ENCODE measurements at regions not wholly inside any gene's neighbourhood (a gene's known extent, or its start where the extent isn't known, plus 50 kb on each side); places are given as distances from the start of the nearest gene placed in this dataset.

GRCh38 chr5:164824671-164825070 is 1319.3 kb downstream of the MAT2B start:
- DNase-seq (ENCODE audit: low read depth in 3 of 3), result no peak

DNA sequence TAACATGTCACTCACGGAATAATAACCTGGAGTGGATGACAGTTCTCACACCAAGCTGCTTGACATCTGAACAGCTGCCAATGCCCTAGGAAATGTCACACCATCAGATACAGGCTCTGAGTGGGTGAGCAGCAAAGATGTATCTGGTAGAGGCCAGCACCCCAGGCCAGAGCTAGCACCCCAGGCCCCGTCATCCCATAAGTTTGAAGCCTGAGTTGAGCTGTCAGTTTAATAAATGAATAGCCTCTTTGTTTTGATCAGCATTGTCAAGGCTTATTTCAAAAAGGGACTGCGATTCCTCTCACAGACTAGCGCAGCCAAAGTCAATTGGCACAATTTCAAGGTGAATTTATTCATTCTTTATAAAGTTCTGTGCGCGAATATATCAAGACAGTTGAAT is 1327.1 kb downstream of the MAT2B start:
- DNase-seq (ENCODE audit: low read depth in 3 of 3), result no peak

- no peak for DNase-seq (ENCODE audit: low read depth in 3 of 3)
These were observed 1338.9 kb downstream of the MAT2B start for GRCh38 chr5:164844348-164844747.

DNA sequence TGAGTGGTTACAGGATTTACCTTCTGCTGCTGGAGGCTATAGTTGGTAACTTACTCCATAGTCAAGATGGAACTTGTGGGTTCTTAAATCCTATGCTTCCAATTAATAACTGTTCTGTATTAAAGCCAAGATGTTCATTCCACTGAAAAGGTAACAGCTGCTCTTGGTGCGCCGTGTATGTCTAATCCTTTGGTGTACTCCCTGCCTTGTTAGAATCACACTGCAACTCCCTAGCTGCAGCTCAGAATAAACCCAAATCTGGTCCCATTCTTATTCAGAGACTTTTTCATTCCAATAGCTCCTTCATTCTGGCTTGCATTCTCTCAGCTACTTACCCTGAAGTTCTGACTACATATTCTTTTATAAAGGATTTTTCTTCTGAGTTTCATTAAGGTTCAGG is 1355.5 kb downstream of the MAT2B start:
- no peak for DNase-seq (ENCODE audit: low read depth in 3 of 3)

DNA sequence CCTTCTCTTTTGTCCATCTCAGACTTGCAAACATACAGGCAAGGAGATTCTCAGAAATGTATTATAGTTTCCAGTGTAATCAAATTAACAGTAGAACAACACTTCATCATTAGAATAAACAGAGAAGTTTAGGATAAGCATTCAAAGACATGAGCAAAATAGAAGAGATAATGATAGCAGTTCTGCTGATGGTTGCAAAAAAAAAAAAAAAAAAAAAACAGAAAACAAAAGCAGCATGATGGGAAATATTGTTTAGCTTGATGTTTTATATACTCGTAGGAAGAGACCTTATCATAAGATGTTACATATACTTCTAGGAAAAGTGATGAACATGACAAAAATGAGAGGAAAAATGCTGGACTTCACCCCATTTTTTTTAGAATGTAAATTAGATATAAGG is 1356.2 kb downstream of the MAT2B start:
- DNase-seq (ENCODE audit: low read depth in 3 of 3), result no peak

DNA sequence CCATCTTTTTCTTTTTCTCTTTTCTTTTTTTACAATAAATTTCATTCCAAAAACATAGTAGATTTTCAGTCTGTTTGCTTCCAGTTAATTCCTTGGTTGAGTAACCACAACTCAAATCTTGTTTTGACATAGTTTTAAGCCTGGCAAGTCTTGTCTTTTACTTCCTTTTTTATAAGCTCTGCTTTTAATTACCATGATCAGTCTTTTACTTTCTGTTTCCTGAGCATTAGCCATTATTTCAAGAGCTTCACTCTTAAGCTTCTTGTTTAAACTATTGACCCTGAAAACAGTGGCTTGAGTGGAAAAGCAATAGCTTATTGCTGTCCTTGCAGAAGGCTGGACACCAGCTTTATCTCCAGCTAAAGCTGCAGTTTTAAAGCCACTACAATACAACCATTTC is 1363.3 kb downstream of the MAT2B start:
- no peak for DNase-seq (ENCODE audit: low read depth in 3 of 3)

DNA sequence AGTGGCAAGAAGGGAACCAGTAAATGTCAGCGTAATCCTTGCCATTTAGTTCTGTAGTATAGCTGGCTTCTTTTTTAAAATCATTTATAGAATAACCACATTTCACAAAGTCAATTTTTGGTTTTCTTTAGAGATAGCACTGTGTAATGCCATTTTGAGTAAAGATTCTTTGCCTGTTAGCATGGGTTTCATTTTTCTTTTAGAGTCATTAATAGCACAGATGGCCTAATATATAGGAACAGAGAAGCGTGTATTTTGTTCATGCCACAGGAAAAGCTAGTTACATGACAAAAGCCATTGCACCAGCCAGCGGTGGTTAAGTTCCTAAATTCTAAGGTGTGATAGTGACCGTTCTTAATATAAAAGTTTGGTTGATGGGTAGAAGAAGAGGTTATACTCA is 1363.9 kb downstream of the MAT2B start:
- DNase-seq (ENCODE audit: low read depth in 3 of 3), result no peak

GRCh38 chr5:164876793-164877192 is 1371.4 kb downstream of the MAT2B start:
- no peak for DNase-seq (ENCODE audit: low read depth in 3 of 3)

GRCh38 chr5:164881442-164881841 is 1376.0 kb downstream of the MAT2B start:
- no peak for DNase-seq (ENCODE audit: low read depth in 3 of 3)

DNA sequence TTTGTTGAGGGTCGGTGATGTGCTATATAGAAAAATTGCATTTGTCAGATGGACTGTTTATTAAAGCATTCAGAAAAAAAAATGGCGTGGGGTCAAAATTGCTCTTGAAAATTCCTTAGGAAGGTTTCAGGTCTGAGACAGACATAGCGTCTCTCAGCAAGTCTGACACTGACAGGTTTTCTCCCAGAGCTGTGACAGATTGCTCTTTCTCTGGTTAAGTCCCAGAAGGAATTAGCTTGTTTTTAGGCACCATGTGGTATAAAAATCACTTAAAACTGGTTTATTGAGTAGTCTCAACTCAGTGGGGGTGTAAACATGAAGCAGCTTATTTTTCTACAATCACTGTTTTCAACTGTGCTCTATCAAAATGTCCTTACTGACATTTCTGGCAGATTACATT is 1379.8 kb downstream of the MAT2B start:
- no peak for DNase-seq (ENCODE audit: low read depth in 3 of 3)

- DNase-seq (ENCODE audit: low read depth in 3 of 3), result no peak
These were observed 1387.7 kb downstream of the MAT2B start for GRCh38 chr5:164893071-164893470.

DNA sequence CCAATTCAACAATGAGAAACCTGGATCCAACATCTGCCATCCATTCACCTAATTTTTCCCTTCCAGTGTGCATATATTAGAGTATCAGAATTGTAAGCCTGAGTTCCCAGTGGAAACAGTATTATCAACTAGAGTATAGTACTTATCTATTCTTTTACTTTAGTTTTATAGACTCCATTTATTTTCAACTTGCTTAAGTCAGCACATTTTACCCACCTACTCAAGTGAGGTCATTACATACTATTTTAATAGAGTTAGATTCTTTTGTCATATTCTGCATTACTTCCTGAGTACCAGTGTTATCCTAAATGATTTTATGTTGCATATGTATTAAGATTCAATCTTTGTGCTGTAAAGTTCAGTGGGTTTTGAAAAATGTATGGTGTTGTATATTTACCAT is 1393.3 kb downstream of the MAT2B start:
- no peak for DNase-seq (ENCODE audit: low read depth in 3 of 3)

- DNase-seq (ENCODE audit: low read depth in 3 of 3), result no peak
These were observed 1404.3 kb downstream of the MAT2B start for GRCh38 chr5:164909673-164910072.

- no peak for DNase-seq (ENCODE audit: low read depth in 3 of 3)
These were observed 1416.3 kb downstream of the MAT2B start for GRCh38 chr5:164921722-164922121.

DNA sequence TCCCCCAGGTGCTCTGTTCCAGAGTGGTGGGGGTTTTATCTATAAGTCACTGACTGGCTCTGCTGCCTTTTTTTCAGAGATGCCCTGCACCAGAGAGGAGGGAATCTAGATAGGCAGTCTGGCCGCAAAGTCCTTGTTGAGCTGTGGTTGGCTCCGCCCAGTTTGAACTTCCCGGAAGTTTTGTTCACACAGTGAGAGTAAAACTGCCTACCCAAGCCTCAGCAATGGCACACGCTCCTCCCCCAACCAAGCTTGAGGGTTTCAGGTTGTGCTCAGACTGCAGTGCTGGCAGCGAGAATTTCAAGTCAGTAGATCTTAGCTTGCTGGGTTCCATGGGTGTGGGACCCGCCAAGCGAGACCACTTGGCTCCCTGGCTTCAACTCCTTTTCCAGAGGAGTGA is 1428.6 kb downstream of the MAT2B start:
- no peak for DNase-seq (ENCODE audit: low read depth in 3 of 3)

DNA sequence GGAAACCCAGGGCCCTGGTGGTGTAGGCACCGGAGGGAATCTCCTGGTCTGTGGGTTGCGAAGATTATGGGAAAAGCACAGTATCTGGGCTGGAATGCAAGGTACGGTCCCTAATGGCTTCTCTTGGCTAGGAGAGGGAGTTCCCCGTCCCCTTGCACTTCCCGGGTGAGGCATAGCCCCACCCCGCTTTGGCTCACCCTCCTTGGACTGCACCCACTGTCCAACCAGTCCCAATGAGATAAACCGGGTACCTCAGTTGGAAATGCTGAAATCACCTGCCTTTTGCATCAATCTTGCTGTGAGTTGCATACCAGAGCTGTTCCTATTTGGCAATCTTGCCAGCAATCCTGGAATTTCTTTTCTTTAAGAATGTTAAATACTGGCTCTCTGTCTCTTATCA is 1429.1 kb downstream of the MAT2B start:
- DNase-seq (ENCODE audit: low read depth in 3 of 3), result no peak

GRCh38 chr5:164941132-164941531 is 1435.7 kb downstream of the MAT2B start:
- DNase-seq (ENCODE audit: low read depth in 3 of 3), result no peak

DNA sequence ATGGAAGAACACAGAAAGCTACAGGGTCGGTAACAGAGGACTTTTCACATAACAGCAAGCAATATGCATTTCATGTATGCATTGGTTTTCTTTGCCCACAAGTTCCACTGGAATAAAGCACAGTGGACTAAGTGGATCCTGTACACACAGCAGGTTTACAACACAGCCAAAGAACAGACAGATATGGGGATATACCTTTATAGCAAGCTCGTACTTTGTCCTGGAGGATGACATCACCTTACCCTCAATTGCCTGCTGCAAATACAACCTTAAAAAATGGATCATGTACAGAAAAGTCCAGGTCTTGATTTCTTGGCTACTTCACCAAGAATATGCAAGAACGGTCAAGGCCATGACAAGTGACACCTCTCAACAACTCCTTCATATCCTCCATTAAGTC is 1445.5 kb downstream of the MAT2B start:
- no peak for DNase-seq (ENCODE audit: low read depth in 3 of 3)

- DNase-seq (ENCODE audit: low read depth in 3 of 3), result no peak
These were observed 1446.2 kb downstream of the MAT2B start for GRCh38 chr5:164951570-164951969.

DNA sequence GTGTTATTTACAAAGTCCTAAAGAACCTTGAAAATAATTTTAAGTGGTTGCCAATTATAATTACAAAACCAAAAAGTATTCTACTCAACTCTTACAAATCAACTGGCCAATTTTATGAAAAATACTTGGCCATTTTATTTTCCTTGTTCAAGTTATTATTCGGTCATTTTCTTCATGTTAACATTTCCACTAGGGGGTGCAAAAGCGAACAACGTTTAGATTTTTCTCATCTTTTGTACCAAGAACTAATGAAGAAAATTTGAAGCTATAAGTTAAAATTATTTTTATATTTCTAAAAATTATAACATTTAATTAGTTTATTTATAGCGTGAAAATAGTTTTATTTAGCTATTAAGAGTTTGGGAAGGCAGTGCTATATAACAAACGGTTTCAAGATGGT is 1453.3 kb downstream of the MAT2B start:
- no peak for DNase-seq (ENCODE audit: low read depth in 3 of 3)

DNA sequence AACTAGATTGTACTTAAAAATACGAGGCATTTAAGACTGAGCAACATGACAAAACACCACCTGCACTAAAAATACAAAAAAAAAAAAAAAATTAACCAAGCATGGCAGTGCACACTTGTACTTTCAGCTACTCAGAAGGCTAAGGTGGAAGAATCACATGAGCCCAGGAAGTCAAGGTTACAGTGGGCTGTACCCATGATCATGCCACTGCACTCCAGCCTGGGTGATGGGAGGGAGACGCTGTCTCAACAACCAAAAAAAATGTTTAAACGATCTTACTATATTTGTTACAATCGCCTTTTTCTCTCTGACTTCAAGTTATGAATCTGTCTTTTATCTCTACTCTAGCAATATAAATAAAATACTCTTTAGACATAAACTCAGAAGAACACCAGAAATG is 1454.3 kb downstream of the MAT2B start:
- DNase-seq (ENCODE audit: low read depth in 3 of 3), result no peak

- DNase-seq (ENCODE audit: low read depth in 3 of 3), result no peak
These were observed 1457.0 kb downstream of the MAT2B start for GRCh38 chr5:164962329-164962961.

DNA sequence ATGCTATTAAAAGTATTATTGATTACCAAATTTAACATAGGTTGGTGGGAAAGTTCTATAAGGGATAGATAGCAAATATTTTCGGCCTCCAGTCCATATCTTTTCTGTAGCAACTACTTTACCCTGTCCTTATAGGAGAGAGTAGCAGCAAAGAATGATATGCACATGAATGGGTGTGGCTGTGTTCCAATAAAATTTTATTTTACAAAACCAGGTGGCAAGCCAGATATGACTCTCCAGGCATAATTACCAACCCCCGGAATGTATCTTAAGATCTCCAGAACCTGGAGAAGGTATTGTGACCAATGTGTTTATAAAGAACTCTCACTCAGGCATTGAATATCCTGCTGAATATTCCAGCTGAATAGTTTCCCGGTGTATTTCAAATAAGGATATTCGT is 1461.2 kb downstream of the MAT2B start:
- no peak for DNase-seq (ENCODE audit: low read depth in 3 of 3)

GRCh38 chr5:164967354-164967753 is 1461.9 kb downstream of the MAT2B start:
- DNase-seq (ENCODE audit: low read depth in 3 of 3), result no peak

- DNase-seq (ENCODE audit: low read depth in 3 of 3), result no peak
These were observed 1467.6 kb downstream of the MAT2B start for GRCh38 chr5:164972973-164973372.
